Ovary (tissue), 7 donors: ENCODE measurements at regions not wholly inside any gene's neighbourhood (a gene's known extent, or its start where the extent isn't known, plus 50 kb on each side); places are given as distances from the start of the nearest gene placed in this dataset.
A peak's percentile ranks its signal among the peaks of the same experiment; 100 is the strongest.

Source experiments
- DNase-seq, 5 donors: peaks; one replicate each; pipeline ENCODE4 v3.0.0-alpha.2; 2019 to 2020
- H3K27ac ChIP-seq, 2 donors: fragments of 200-600 bp; one replicate each; pipeline versions ENCODE4 v1.5.1 to v1.8.0; 2019 to 2022
- H3K27me3 ChIP-seq: fragments of 200-600 bp; one replicate; pipeline ENCODE4 v1.8.0; 2022
- H3K36me3 ChIP-seq: fragments of 200-600 bp; sonication (generic); one replicate; pipeline ENCODE4 v1.5.1; 2019
- H3K4me1 ChIP-seq: one replicate; pipeline ENCODE4 v1.8.1; 2013; ENCODE audit warnings: mild to moderate bottlenecking, moderate library complexity; ENCODE audit not compliant: insufficient read depth
- H3K4me3 ChIP-seq: fragments of 200-600 bp; sonication (generic); one replicate; pipeline ENCODE4 v1.5.1; 2017
- H3K9me3 ChIP-seq, 2 donors: fragments of 200-600 bp in 1 of 2; sonication (generic) in 1 of 2; one replicate each; pipeline versions ENCODE4 v1.5.1 to v1.8.1; 2013 to 2019; ENCODE audit warnings: mild to moderate bottlenecking in 1 of 2, moderate library complexity in 1 of 2
- CTCF ChIP-seq, 3 donors: fragments of 450-650 bp in 2 of 3; fragments of 200-600 bp in 1 of 3; IDR thresholded peaks; one replicate each; pipeline versions ENCODE4 v1.5.1 to v1.8.0; 2016 to 2022; ENCODE audit warnings: antibody characterized with exemption in 3 of 3, mild to moderate bottlenecking in 1 of 3
- EP300 ChIP-seq: sonication (generic); formaldehyde crosslinking; IDR thresholded peaks from one replicate; pipeline ENCODE4 v1.6.1; 2017; ENCODE audit warnings: antibody characterized with exemption
- POLR2A ChIP-seq: fragments of 450-650 bp; IDR thresholded peaks from one replicate; pipeline ENCODE4 v1.6.1; 2017; ENCODE audit warnings: antibody characterized with exemption, mild to moderate bottlenecking, moderate library complexity
- WGBS, 3 donors: extraction: QIAGEN DNeasy Blood & Tissue Kit in 1 of 3; methylation state at CpG; one replicate each; pipeline versions ENCODE4 v1.1.5 to v1.1.7; 2013 to 2017; 5-methylcytosine and 5-hydroxymethylcytosine counted together
- intact Hi-C, 4 donors: fragments of 100-400 bp; cut with DNase I; formaldehyde crosslinking; loops; one replicate each; pipeline versions ENCODE4 v1.11.0 to v1.15.1; 2022 to 2023
- donor health status: DM: no; HTN: no; CAD: no; lungs with moderate emphysema.
- donor health status: DM: no; HTN: no; CAD: no.
- donor health status: Bipolar disorder and iron deficiency.
- donor health status: DM: no; HTN: no; CAD: no.
- donor health status: DM: yes; HTN: yes; CAD: no.

GRCh38 chr21:41620541-41620940 is 112.6 kb upstream of the TMPRSS2 start:
- H3K27me3 ChIP-seq: no peaks in the 10 kb centered on the region
- no peak for DNase-seq
- 81 to 90% (median 86%) methylated on average over 6 of the region's 6 CpGs for whole genome bisulfite sequencing, 3 donors
- H3K9me3 ChIP-seq: no peaks in the 10 kb centered on the region
- H3K4me1 ChIP-seq: no peaks in the 10 kb centered on the region
- no peak overlapping the region for H3K27ac ChIP-seq
- TF ChIP-seq POLR2A: no peak
- TF ChIP-seq CTCF (IDR thresholded peaks at IDR 0.05): no peak
- no peak for TF ChIP-seq EP300
- intact Hi-C loops: loop anchor here in 1 of 4 donors (5.0 to 10.0 kb wide), 2 partner anchors 157 to 494 kb away; no protein-coding TSS in a partner anchor
- H3K4me3 ChIP-seq: no peak overlapping the region
- H3K36me3 ChIP-seq: no peaks in the 10 kb centered on the region

GRCh38 chr21:41616031-41616591 is 108.2 kb upstream of the TMPRSS2 start:
- Histone ChIP-seq H3K27ac (peak overlapping the region in 1 of 2 donors; percentile 1), H3K4me3 (no peak overlapping the region), H3K4me1 (peaks cover 1% of the 10 kb centered on the region), H3K27me3 (no peaks in the 10 kb centered on the region), H3K9me3 (no peaks in the 10 kb centered on the region), H3K36me3 (no peaks in the 10 kb centered on the region)
- intact Hi-C loops: loop anchor here in 1 of 4 donors (10.0 kb wide), 1 partner anchor 159 kb away; no protein-coding TSS in a partner anchor
- WGBS, 3 donors: 28 to 38% (median 29%) methylated on average over 8 of the region's 8 CpGs
- no peak for TF ChIP-seq CTCF (IDR thresholded peaks at IDR 0.05)
- no peak for TF ChIP-seq POLR2A
- no peak for DNase-seq

- Histone ChIP-seq H3K4me3 (no peak overlapping the region), H3K4me1 (peaks cover 1% of the 10 kb centered on the region), H3K36me3 (no peaks in the 10 kb centered on the region), H3K9me3 (no peaks in the 10 kb centered on the region), H3K27ac (no peak overlapping the region), H3K27me3 (no peaks in the 10 kb centered on the region)
- WGBS, 3 donors: 22 to 58% (median 46%) methylated on average over 1 of the region's 1 CpG
- intact Hi-C loops: loop anchor here in 1 of 4 donors (10.0 kb wide), 1 partner anchor 159 kb away; no protein-coding TSS in a partner anchor
- DNase-seq: no peak
- TF ChIP-seq CTCF (IDR thresholded peaks at IDR 0.05) (no peak), EP300 (no peak), POLR2A (no peak)
Observed at GRCh38 chr21:41615613-41616012, 107.7 kb upstream of the TMPRSS2 start.

- no peaks in the 10 kb centered on the region for H3K36me3 ChIP-seq
- H3K27ac ChIP-seq: no peak overlapping the region
- 79 to 87% (median 83%) methylated on average over 12 of the region's 12 CpGs for WGBS, 3 donors
- H3K4me3 ChIP-seq: no peak overlapping the region
- TF ChIP-seq CTCF (IDR thresholded peaks at IDR 0.05): no peak
- no peak for TF ChIP-seq POLR2A
- TF ChIP-seq EP300: no peak
- H3K9me3 ChIP-seq: no peaks in the 10 kb centered on the region
- no peaks in the 10 kb centered on the region for H3K27me3 ChIP-seq
- DNase-seq: no peak
- H3K4me1 ChIP-seq: peaks cover 1% of the 10 kb centered on the region
- intact Hi-C loops: loop anchor here in 3 of 4 donors (5.0 to 10.0 kb wide), 4 partner anchors 160 to 332 kb away; no protein-coding TSS in a partner anchor
Observed at GRCh38 chr21:41614511-41614910, 106.6 kb upstream of the TMPRSS2 start.
